Endothelial cell of umbilical vein (primary cell): ENCODE measurements at regions not wholly inside any gene's neighbourhood (a gene's known extent, or its start where the extent isn't known, plus 50 kb on each side); places are given as distances from the start of the nearest gene placed in this dataset.

Experiments used
- BruUV-seq: library from RNA; stranded (reverse); fragments of 400-500 nt; replicated peaks from 2 replicates; lab custom pipeline; 2021; lab: Mats Ljungman, UMichigan
- CTCF ChIA-PET: fragments of 300-600, 350-600 bp; sonication (Branson Sonifier 250); formaldehyde crosslinking; loops from one replicate; lab custom pipeline; 2021; ENCODE audit warnings: antibody characterized with exemption, inconsistent platforms; lab: Charles Lee
- POLR2A ChIA-PET: fragments of 300-600, 350-600 bp; sonication (Branson Sonifier 250); formaldehyde crosslinking; loops from one replicate; lab custom pipeline; 2021; ENCODE audit warnings: antibody characterized with exemption, inconsistent platforms; lab: Charles Lee
- DNase-seq: peaks from one replicate; pipeline ENCODE4 v3.0.0-alpha.2; 2011; ENCODE audit warnings: low read depth, low spot score
- FAIRE-seq: peaks from 2 replicates; lab custom pipeline; 2011; peaks lifted over from hg19 to GRCh38; lab: Jason Lieb, UNC
- H2AFZ ChIP-seq: 2 replicates; pipeline ENCODE4 v1.6.0; 2012; ENCODE audit warnings: low read depth, low read length, control low read depth, inconsistent platforms
- H3K27ac ChIP-seq: 2 replicates; pipeline ENCODE4 v1.5.1; 2011; ENCODE audit warnings: low read depth, mild to moderate bottlenecking, control low read depth, low read length, moderate library complexity; ENCODE audit not compliant: insufficient read depth
- H3K27me3 ChIP-seq, 2 experiments: 2 replicates each; pipeline versions ENCODE4 v1.6.0 to v1.6.1; 2011; ENCODE audit warnings: low read length in 2 of 2, mixed read lengths in 1 of 2; ENCODE audit not compliant: control insufficient read depth in 2 of 2, insufficient read depth in 2 of 2
- H3K36me3 ChIP-seq, 2 experiments: 2 replicates in 1 of 2; 3 replicates in 1 of 2; pipeline ENCODE4 v1.5.1; 2011; ENCODE audit warnings: low read length in 2 of 2, mild to moderate bottlenecking in 1 of 2, moderate library complexity in 1 of 2; ENCODE audit not compliant: control insufficient read depth in 2 of 2, insufficient read depth in 2 of 2; ENCODE audit errors: extremely low read depth in 1 of 2
- H3K4me1 ChIP-seq: 3 replicates; pipeline ENCODE4 v1.5.1; 2011; ENCODE audit warnings: mild to moderate bottlenecking, low read length; ENCODE audit not compliant: control insufficient read depth, insufficient read depth; ENCODE audit errors: extremely low read depth
- H3K4me2 ChIP-seq: 2 replicates; pipeline ENCODE4 v1.6.1; 2011; ENCODE audit warnings: low read length, control low read depth, mixed read lengths; ENCODE audit not compliant: insufficient read depth
- H3K4me3 ChIP-seq, 3 experiments: fragments of 200-600 bp in 1 of 3; sonication (generic), shearing (Covaris generic) in 1 of 3; replicated peaks in 1 of 3; 2 replicates each; pipeline ENCODE4 v1.5.1; 2011 to 2016; ENCODE audit warnings: control low read depth in 3 of 3, low read length in 3 of 3, mild to moderate bottlenecking in 2 of 3, inconsistent platforms in 1 of 3, low read depth in 1 of 3, moderate library complexity in 1 of 3; ENCODE audit not compliant: insufficient read depth in 1 of 3
- H3K79me2 ChIP-seq: 2 replicates; pipeline ENCODE4 v1.6.0; 2012; ENCODE audit warnings: low read length, inconsistent platforms; ENCODE audit not compliant: control insufficient read depth, insufficient read depth
- H3K9ac ChIP-seq: replicated peaks from 2 replicates; pipeline ENCODE3; 2011; ENCODE audit warnings: low read length, control low read depth; ENCODE audit not compliant: insufficient read depth; ENCODE audit errors: extremely low read depth
- H3K9me1 ChIP-seq: replicated peaks from 3 replicates; pipeline ENCODE4 v1.6.0; 2011; ENCODE audit warnings: mild to moderate bottlenecking, low read length; ENCODE audit not compliant: control insufficient read depth, insufficient read depth; ENCODE audit errors: extremely low read depth
- H3K9me3 ChIP-seq: replicated peaks from 2 replicates; pipeline ENCODE4 v1.5.1; 2012; ENCODE audit warnings: low read length, inconsistent platforms; ENCODE audit not compliant: control insufficient read depth, insufficient read depth
- H4K20me1 ChIP-seq: replicated peaks from 2 replicates; pipeline ENCODE3; 2011; ENCODE audit warnings: mild to moderate bottlenecking, low read length; ENCODE audit not compliant: control insufficient read depth, insufficient read depth; ENCODE audit errors: extremely low read depth
- CTCF ChIP-seq, 2 donors: IDR thresholded peaks; 1 replicate in 1 of 2; 2 replicates in 1 of 2; pipeline ENCODE4 v1.5.1; 2011; ENCODE audit warnings: low read length in 2 of 2, mild to moderate bottlenecking in 2 of 2, moderate library complexity in 2 of 2, control low read depth in 1 of 2, inconsistent platforms in 1 of 2, low read depth in 1 of 2; ENCODE audit not compliant: insufficient read depth in 1 of 2; ENCODE audit errors: extremely low read depth in 1 of 2
- EZH2 ChIP-seq: IDR thresholded peaks from 2 replicates; pipeline ENCODE4 v1.6.1; 2012; ENCODE audit warnings: borderline replicate concordance, low read depth, mild to moderate bottlenecking, moderate library complexity, low read length, inconsistent platforms; ENCODE audit not compliant: severe bottlenecking
- FOS ChIP-seq: IDR thresholded peaks from 2 replicates; pipeline ENCODE4 v1.6.1; 2011; ENCODE audit warnings: mild to moderate bottlenecking, low read length, moderate library complexity, borderline replicate concordance; ENCODE audit not compliant: insufficient read depth
- GATA2 ChIP-seq: IDR thresholded peaks from 2 replicates; pipeline ENCODE4 v1.7.0; 2011; ENCODE audit warnings: low read depth, mild to moderate bottlenecking, moderate library complexity, mixed read lengths, low read length; ENCODE audit not compliant: insufficient read length, insufficient read depth
- JUN ChIP-seq: IDR thresholded peaks from 2 replicates; pipeline ENCODE4 v1.6.1; 2011; ENCODE audit warnings: borderline replicate concordance, low read depth; ENCODE audit not compliant: insufficient read length, insufficient read depth
- MAX ChIP-seq: IDR thresholded peaks from 2 replicates; pipeline ENCODE4 v1.6.1; 2011; ENCODE audit not compliant: insufficient read depth, insufficient read length
- MYC ChIP-seq: IDR thresholded peaks from one replicate; pipeline ENCODE4 v1.6.1; 2011; ENCODE audit warnings: mild to moderate bottlenecking, low read depth, low read length
- POLR2A ChIP-seq: IDR thresholded peaks from 2 replicates; pipeline ENCODE4 v1.6.1; 2012; ENCODE audit warnings: low read depth, mild to moderate bottlenecking, control low read depth, low read length
- POLR2AphosphoS5 ChIP-seq: IDR thresholded peaks from 2 replicates; pipeline ENCODE4 v1.6.1; 2012; ENCODE audit warnings: low read depth, mild to moderate bottlenecking, control low read depth, low read length, moderate library complexity; ENCODE audit not compliant: insufficient read depth
- dilution Hi-C: fragments of 300-500 bp; cut with MboI; formaldehyde crosslinking; loops from one replicate; pipeline ENCODE4 v1.15.0; 2019; ENCODE audit warnings: low sequenced_read_pairs; ENCODE audit not compliant: extremely low pct_ligation_motif_present
- intact Hi-C: fragments of 100-400 bp; cut with micrococcal nuclease; formaldehyde crosslinking; loops from one replicate; pipeline ENCODE4 v1.10.0; 2022

- Histone ChIP-seq H3K4me2 (no peak overlapping the region), H3K79me2 (no peaks in the 10 kb centered on the region), H3K9me1 (no peaks in the 10 kb centered on the region), H4K20me1 (no peaks in the 10 kb centered on the region), H3K9ac (no peak overlapping the region), H3K27me3 (peaks cover 0 to 1% of the 10 kb centered on the region in 2 experiments), H3K4me1 (no peaks in the 10 kb centered on the region), H2AFZ (no peak overlapping the region), H3K27ac (no peak overlapping the region), H3K36me3 (no peaks in the 10 kb centered on the region), H3K4me3 (no peak overlapping the region), H3K9me3 (no peaks in the 10 kb centered on the region)
- CTCF ChIA-PET = interaction anchor here (1.2 to 11.7 kb wide), 4 partner anchors 12 to 1150 kb away, joined by 3 to 370 read pairs (median 4); no protein-coding TSS in a partner anchor
- intact Hi-C loops (no loop called here), dilution Hi-C loops (no loop called here)
- no peak for TF ChIP-seq MAX
- TF ChIP-seq JUN = no peak
- TF ChIP-seq FOS = no peak
- TF ChIP-seq CTCF (IDR thresholded peaks at IDR 0.05; ENCODE audit: extremely low read depth in 1 of 2, insufficient read depth in 1 of 2, low read depth in 1 of 2, low read length in 2 of 2) = no peak
- no peak for TF ChIP-seq POLR2A
- no peak for TF ChIP-seq POLR2AphosphoS5
- TF ChIP-seq MYC = no peak
- no peak for TF ChIP-seq EZH2
- no peak for TF ChIP-seq GATA2
- BruUV-seq = no TSS peak
- POLR2A ChIA-PET = no interaction called here
- FAIRE-seq = no peak
- DNase-seq = no peak
Measured at GRCh38 chr11:109847621-109848020, 245.6 kb upstream of the ZC3H12C start.
